ENCODE measurements at regions not wholly inside any gene's neighbourhood (a gene's known extent, or its start where the extent isn't known, plus 50 kb on each side); places are given as distances from the start of the nearest gene placed in this dataset.

DNA sequence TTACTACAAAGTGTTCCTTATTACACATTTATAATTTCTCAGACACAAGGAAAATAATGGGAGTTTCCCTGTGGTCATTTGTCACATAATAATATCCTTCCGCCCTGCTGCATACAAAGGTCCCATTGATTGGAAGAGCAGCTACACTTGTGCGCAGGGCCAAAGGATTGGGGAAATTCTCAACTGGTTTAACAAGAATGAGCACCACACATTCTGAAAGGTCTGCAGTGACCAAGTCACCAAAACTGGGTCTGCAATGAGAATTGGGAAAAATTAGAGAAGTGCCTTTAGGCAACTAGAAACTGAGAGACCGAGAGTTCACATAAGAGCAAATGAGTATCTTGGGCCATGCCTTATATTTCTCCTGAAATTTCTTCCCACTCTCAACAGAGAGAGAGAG, 98.2 kb upstream of the NR2F2 start (continued):
- TF ChIP-seq ZNF121 (CRISPR knock-in tag; IDR thresholded peaks at IDR 0.05) = no peak
- TF ChIP-seq, protein P1, sequence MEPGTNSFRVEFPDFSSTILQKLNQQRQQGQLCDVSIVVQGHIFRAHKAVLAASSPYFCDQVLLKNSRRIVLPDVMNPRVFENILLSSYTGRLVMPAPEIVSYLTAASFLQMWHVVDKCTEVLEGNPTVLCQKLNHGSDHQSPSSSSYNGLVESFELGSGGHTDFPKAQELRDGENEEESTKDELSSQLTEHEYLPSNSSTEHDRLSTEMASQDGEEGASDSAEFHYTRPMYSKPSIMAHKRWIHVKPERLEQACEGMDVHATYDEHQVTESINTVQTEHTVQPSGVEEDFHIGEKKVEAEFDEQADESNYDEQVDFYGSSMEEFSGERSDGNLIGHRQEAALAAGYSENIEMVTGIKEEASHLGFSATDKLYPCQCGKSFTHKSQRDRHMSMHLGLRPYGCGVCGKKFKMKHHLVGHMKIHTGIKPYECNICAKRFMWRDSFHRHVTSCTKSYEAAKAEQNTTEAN (CRISPR knock-in tag; IDR thresholded peaks at IDR 0.05) = no peak
- TF ChIP-seq NR1H2 (CRISPR knock-in tag; IDR thresholded peaks at IDR 0.05) = no peak
- TF ChIP-seq RELA (CRISPR knock-in tag; IDR thresholded peaks at IDR 0.05; ENCODE audit: borderline replicate concordance) = no peak

DNA sequence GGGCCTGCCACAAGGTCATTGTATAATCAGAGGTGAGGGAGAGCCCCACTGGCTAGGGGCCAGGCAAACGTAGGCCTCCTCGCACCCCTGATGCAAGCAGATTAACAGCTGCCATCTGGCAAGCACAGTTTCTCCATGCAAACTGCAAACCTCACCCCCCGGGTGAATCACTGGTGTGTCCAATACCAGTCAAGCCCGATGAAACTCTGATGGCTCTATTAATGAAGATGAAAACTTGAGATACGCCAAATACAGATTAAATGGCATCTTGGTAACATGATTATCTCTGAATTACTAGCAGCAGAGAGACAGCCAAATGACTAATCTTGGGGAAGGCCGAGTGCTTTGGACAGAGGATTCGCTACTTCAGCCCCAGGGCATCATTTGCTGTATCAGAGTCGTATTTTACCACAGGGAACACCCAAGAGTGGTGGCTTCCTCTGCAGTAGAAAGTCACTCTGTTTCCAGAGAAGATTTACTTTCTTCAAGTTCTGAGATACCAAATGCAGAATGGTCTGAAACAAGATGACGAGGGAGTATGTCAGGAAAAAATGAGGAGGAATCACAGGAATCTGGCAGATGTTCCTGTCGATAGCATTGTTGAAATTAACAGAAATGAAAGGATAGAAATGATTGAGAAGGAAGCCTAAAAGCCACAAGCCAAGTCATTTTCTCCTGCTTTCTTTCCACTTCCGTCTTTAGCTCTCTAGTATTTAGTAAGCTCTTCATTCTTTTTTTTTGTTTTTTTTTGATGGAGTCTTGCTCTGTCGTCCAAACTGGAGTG, 96.2 kb upstream of the NR2F2 start:
- H3K36me3 Mint-ChIP-seq = no peaks in the 10 kb centered on the region
- H3K27ac Mint-ChIP-seq = no peak overlapping the region
- H3K4me3 Mint-ChIP-seq = no peak overlapping the region
- POLR2A ChIA-PET = no interaction called here
- H3K9me3 Mint-ChIP-seq = no peaks in the 10 kb centered on the region
- peaks cover 32% of the 10 kb centered on the region for H3K4me1 Mint-ChIP-seq
- H3K27me3 Mint-ChIP-seq (ENCODE audit: low read depth) = no peaks in the 10 kb centered on the region
- no peak for ATAC-seq
- no peak for DNase-seq (ENCODE audit: low spot score)
- TF ChIP-seq NR1H2 (CRISPR knock-in tag; IDR thresholded peaks at IDR 0.05) (no peak), SOX15 (CRISPR knock-in tag; IDR thresholded peaks at IDR 0.05) (no peak), ZNF532 (CRISPR knock-in tag; IDR thresholded peaks at IDR 0.05; ENCODE audit: borderline replicate concordance) (no peak), ZNF138 (CRISPR knock-in tag; conservative IDR thresholded peaks at IDR 0.05) (no peak)
- TF ChIP-seq, protein P2, sequence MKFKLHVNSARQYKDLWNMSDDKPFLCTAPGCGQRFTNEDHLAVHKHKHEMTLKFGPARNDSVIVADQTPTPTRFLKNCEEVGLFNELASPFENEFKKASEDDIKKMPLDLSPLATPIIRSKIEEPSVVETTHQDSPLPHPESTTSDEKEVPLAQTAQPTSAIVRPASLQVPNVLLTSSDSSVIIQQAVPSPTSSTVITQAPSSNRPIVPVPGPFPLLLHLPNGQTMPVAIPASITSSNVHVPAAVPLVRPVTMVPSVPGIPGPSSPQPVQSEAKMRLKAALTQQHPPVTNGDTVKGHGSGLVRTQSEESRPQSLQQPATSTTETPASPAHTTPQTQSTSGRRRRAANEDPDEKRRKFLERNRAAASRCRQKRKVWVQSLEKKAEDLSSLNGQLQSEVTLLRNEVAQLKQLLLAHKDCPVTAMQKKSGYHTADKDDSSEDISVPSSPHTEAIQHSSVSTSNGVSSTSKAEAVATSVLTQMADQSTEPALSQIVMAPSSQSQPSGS (CRISPR knock-in tag; IDR thresholded peaks at IDR 0.05; ENCODE audit: borderline replicate concordance, low read depth) = no peak
- TF ChIP-seq, protein P3, sequence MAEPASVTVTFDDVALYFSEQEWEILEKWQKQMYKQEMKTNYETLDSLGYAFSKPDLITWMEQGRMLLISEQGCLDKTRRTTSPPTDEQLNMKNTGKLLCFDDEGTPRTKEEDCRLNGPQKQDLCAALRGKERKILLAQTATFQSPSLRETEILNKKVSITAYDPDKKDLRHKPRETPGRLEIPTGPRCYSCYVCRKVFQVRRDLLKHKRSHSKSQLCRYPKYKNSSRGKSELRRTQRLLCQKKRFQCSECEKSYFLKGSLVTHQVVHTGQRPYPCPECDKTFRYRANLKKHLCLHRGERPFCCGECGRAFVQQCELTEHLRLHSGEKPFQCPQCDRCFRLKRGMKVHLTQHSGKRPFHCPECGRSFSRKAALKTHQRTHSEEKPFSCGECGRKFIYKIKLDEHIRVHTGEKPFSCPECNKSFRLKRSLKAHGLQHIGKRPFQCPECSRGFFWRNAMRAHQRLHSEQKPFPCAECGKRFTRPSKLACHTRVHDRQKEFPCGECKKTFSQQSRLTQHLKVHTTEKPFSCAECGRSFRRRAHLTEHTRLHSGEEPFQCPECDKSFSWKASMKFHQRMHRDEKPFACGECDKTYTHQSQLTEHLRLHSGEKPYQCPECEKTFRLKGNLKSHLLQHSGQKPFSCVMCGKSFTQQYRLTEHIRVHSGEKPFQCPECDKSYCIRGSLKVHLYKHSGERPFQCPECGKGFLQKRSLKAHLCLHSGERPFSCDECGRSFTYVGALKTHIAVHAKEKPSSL (CRISPR knock-in tag; conservative IDR thresholded peaks at IDR 0.05) = no peak
- CTCF ChIA-PET = no interaction called here

- ATAC-seq (no peak), DNase-seq (ENCODE audit: low spot score) (no peak)
- ChIA-PET CTCF (no interaction called here), POLR2A (no interaction called here)
- peaks cover 16% of the 10 kb centered on the region for H3K4me1 Mint-ChIP-seq
- H3K9me3 Mint-ChIP-seq = peaks cover 6% of the 10 kb centered on the region; the same call in 1 of the 2 replicates
- no peak overlapping the region for H3K27ac Mint-ChIP-seq
- no peaks in the 10 kb centered on the region for H3K36me3 Mint-ChIP-seq
- H3K4me3 Mint-ChIP-seq = no peak overlapping the region
- no peaks in the 10 kb centered on the region for H3K27me3 Mint-ChIP-seq (ENCODE audit: low read depth)
- TF ChIP-seq, protein P4, sequence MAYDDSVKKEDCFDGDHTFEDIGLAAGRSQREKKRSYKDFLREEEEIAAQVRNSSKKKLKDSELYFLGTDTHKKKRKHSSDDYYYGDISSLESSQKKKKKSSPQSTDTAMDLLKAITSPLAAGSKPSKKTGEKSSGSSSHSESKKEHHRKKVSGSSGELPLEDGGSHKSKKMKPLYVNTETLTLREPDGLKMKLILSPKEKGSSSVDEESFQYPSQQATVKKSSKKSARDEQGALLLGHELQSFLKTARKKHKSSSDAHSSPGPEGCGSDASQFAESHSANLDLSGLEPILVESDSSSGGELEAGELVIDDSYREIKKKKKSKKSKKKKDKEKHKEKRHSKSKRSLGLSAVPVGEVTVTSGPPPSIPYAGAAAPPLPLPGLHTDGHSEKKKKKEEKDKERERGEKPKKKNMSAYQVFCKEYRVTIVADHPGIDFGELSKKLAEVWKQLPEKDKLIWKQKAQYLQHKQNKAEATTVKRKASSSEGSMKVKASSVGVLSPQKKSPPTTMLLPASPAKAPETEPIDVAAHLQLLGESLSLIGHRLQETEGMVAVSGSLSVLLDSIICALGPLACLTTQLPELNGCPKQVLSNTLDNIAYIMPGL (CRISPR knock-in tag; IDR thresholded peaks at IDR 0.05) = no peak
- TF ChIP-seq NR2C2 (CRISPR knock-in tag; IDR thresholded peaks at IDR 0.05) (no peak), NR3C1 (CRISPR knock-in tag; conservative IDR thresholded peaks at IDR 0.05; ENCODE audit: low read depth) (no peak), TEAD4 (CRISPR knock-in tag; IDR thresholded peaks at IDR 0.05) (no peak), TCF7 (CRISPR knock-in tag; IDR thresholded peaks at IDR 0.05; ENCODE audit: low read depth) (no peak), ZNF232 (CRISPR knock-in tag; IDR thresholded peaks at IDR 0.05) (no peak), NFYB (CRISPR knock-in tag; conservative IDR thresholded peaks at IDR 0.05; ENCODE audit: low read depth) (no peak), GTF2I (CRISPR knock-in tag; conservative IDR thresholded peaks at IDR 0.05) (no peak)
- TF ChIP-seq, protein P5, sequence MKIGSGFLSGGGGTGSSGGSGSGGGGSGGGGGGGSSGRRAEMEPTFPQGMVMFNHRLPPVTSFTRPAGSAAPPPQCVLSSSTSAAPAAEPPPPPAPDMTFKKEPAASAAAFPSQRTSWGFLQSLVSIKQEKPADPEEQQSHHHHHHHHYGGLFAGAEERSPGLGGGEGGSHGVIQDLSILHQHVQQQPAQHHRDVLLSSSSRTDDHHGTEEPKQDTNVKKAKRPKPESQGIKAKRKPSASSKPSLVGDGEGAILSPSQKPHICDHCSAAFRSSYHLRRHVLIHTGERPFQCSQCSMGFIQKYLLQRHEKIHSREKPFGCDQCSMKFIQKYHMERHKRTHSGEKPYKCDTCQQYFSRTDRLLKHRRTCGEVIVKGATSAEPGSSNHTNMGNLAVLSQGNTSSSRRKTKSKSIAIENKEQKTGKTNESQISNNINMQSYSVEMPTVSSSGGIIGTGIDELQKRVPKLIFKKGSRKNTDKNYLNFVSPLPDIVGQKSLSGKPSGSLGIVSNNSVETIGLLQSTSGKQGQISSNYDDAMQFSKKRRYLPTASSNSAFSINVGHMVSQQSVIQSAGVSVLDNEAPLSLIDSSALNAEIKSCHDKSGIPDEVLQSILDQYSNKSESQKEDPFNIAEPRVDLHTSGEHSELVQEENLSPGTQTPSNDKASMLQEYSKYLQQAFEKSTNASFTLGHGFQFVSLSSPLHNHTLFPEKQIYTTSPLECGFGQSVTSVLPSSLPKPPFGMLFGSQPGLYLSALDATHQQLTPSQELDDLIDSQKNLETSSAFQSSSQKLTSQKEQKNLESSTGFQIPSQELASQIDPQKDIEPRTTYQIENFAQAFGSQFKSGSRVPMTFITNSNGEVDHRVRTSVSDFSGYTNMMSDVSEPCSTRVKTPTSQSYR (CRISPR knock-in tag; IDR thresholded peaks at IDR 0.05) = no peak
Measured at GRCh38 chr15:96237002-96237401, 93.5 kb upstream of the NR2F2 start.
